A549 (cell line): ENCODE measurements at regions not wholly inside any gene's neighbourhood (a gene's known extent, or its start where the extent isn't known, plus 50 kb on each side); places are given as distances from the start of the nearest gene placed in this dataset.

ENCODE experiments used
- ATAC-seq, 2 experiments: fragments of 200-7000 bp in 1 of 2; fragments of >200 bp in 1 of 2; cut with Nextera tagmentation in 1 of 2; cut with Tn5 transposase in 1 of 2; 3 replicates each; pipeline versions ENCODE4 v1.8.0 to v1.9.1; 2018 to 2020; ENCODE audit warnings: mild to moderate bottlenecking in 1 of 2, moderate library complexity in 1 of 2
- CTCF ChIA-PET: fragments of 300-600 bp; sonication (Branson Sonifier 250); formaldehyde crosslinking; extraction: SDS; loops from one replicate; lab custom pipeline; 2021; ENCODE audit warnings: antibody characterized with exemption, inconsistent platforms; lab: Yijun Ruan, JAX
- POLR2A ChIA-PET: fragments of 350-600 bp; formaldehyde crosslinking; extraction: SDS; loops from one replicate; lab custom pipeline; 2021; ENCODE audit warnings: antibody characterized with exemption, inconsistent platforms; lab: Yijun Ruan, JAX
- DNase-seq, 2 experiments: peaks; one replicate each; pipeline versions ENCODE4 v3.0.0 to v3.0.0-alpha.2; 2011 to 2016; ENCODE audit warnings: low read depth in 1 of 2, low spot score in 1 of 2
- FAIRE-seq: peaks from 2 replicates; lab custom pipeline; 2011; peaks lifted over from hg19 to GRCh38; lab: Jason Lieb, UNC
- H3K27ac ChIP-seq, 2 experiments: fragments of >200 bp; sonication (Bioruptor Twin); formaldehyde crosslinking; 3 replicates each; pipeline ENCODE4 v1.5.1; 2016 to 2017
- H3K4me1 ChIP-seq: fragments of >200 bp; sonication (Bioruptor Twin); formaldehyde crosslinking; 3 replicates; pipeline ENCODE4 v1.6.1; 2016
- H3K4me2 ChIP-seq: fragments of >200 bp; sonication (Bioruptor Twin); formaldehyde crosslinking; 3 replicates; pipeline ENCODE4 v1.6.1; 2016
- H3K4me3 ChIP-seq: fragments of >200 bp; sonication (Bioruptor Twin); formaldehyde crosslinking; 3 replicates; pipeline ENCODE4 v1.5.1; 2016
- H3K9me3 ChIP-seq: fragments of >200 bp; sonication (Bioruptor Twin); formaldehyde crosslinking; 3 replicates; pipeline ENCODE4 v1.6.1; 2016
- CBX8 ChIP-seq: fragments of 200-600 bp; sonication (generic); IDR thresholded peaks from 2 replicates; pipeline ENCODE4 v1.6.1; 2016
- CHD2 ChIP-seq: fragments of 150-350 bp; IDR thresholded peaks from 2 replicates; pipeline ENCODE4 v1.6.1; 2014; ENCODE audit warnings: low read length; ENCODE audit not compliant: partially characterized antibody
- CTCF ChIP-seq: fragments of >200 bp; sonication (Bioruptor Twin); formaldehyde crosslinking; IDR thresholded peaks from 3 replicates; pipeline ENCODE4 v1.5.1; 2016
- FOSB ChIP-seq: fragments of 250-450 bp; sonication (Bioruptor Pico); IDR thresholded peaks from 2 replicates; pipeline ENCODE4 v1.5.0; 2020; ENCODE audit warnings: mild to moderate bottlenecking, moderate library complexity
- FOXS1 ChIP-seq: fragments of 250-450 bp; sonication (Bioruptor Pico); IDR thresholded peaks from 2 replicates; pipeline ENCODE4 v1.5.0; 2020; ENCODE audit warnings: mild to moderate bottlenecking, moderate library complexity
- HEYL ChIP-seq: fragments of 250-450 bp; sonication (Bioruptor Pico); IDR thresholded peaks from 2 replicates; pipeline ENCODE4 v1.8.0; 2021; ENCODE audit warnings: mild to moderate bottlenecking, moderate library complexity
- KDM5A ChIP-seq: fragments of 200-600 bp; sonication (generic); IDR thresholded peaks from 2 replicates; pipeline ENCODE4 v1.6.1; 2016; ENCODE audit warnings: antibody characterized with exemption, mild to moderate bottlenecking
- POLR2A ChIP-seq: IDR thresholded peaks from 2 replicates; pipeline ENCODE4 v1.6.1; 2012; ENCODE audit warnings: mild to moderate bottlenecking, low read length
- REST ChIP-seq: fragments of 200-600 bp; sonication (generic); IDR thresholded peaks from 2 replicates; pipeline ENCODE4 v1.6.1; 2016; ENCODE audit warnings: antibody characterized with exemption, mild to moderate bottlenecking, moderate library complexity
- USF2 ChIP-seq: fragments of 450-650 bp; IDR thresholded peaks from 2 replicates; pipeline ENCODE4 v1.6.1; 2014; ENCODE audit warnings: antibody characterized with exemption
- ZNF302 ChIP-seq: fragments of 250-450 bp; sonication (Bioruptor Pico); IDR thresholded peaks from 2 replicates; pipeline ENCODE4 v1.9.0; 2021; ENCODE audit warnings: inconsistent platforms, mild to moderate bottlenecking, moderate library complexity
- ZSCAN20 ChIP-seq: fragments of 250-450 bp; sonication (Bioruptor Pico); IDR thresholded peaks from 2 replicates; pipeline ENCODE4 v1.8.0; 2022; ENCODE audit warnings: mild to moderate bottlenecking, moderate library complexity
- WGBS: methylation state at CpG from one replicate; pipeline ENCODE4 v1.1.6; 2017; ENCODE audit errors: missing lambda C conversion rate; 5-methylcytosine and 5-hydroxymethylcytosine counted together

GRCh38 chr2:128545085-128545484 is 226.4 kb upstream of the HS6ST1 start (continued):
- TF ChIP-seq USF2 (no peak), FOSB (CRISPR knock-in tag) (no peak), FOXS1 (no peak)

GRCh38 chr2:128545829-128546228 is 227.2 kb upstream of the HS6ST1 start:
- TF ChIP-seq KDM5A: no peak
- TF ChIP-seq REST: no peak
- TF ChIP-seq USF2: no peak
- FAIRE-seq: no peak
- Histone ChIP-seq H3K27ac (no peak overlapping the region), H3K4me2 (no peak overlapping the region), H3K4me1 (no peaks in the 10 kb centered on the region), H3K4me3 (no peak overlapping the region), H3K9me3 (no peaks in the 10 kb centered on the region)
- DNase-seq: no peak
- 38% methylated on average over 7 of the region's 7 CpGs for WGBS
- POLR2A ChIA-PET: no interaction called here
- CTCF ChIA-PET: no interaction called here
- no peak for ATAC-seq

- FAIRE-seq (no peak), ATAC-seq (no peak)
Measured at GRCh38 chr2:128547667-128548066, 229.0 kb upstream of the HS6ST1 start.

DNA sequence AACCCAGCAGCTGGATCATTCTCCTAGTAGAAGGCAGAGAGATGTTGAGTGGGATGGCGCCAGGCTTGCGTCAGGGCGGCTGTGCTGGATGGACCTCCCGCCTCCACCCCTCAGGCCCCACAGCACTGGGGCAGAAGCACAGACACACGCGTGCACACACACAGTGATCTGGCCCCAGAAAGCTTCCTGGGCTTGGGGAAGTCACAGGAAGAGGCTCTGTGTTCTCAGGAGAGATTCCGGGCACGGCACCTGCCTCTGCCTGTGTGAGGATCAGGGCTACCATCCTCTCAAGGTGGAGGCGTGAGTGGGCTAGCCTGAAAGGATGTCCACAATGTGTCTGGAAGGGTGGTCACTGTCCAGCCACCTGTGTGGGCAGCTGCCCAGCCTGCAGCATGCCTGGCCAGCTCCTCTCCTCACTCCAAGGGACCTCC is 229.8 kb upstream of the HS6ST1 start:
- TF ChIP-seq FOSB (CRISPR knock-in tag) (no peak), ZNF302 (no peak), FOXS1 (no peak), HEYL (CRISPR knock-in tag) (no peak), ZSCAN20 (CRISPR knock-in tag) (no peak), POLR2A (no peak)
- POLR2A ChIA-PET: no interaction called here
- ATAC-seq (no peak), FAIRE-seq (no peak), DNase-seq (no peak)
- Histone ChIP-seq H3K27ac (no peak overlapping the region), H3K4me2 (no peak overlapping the region), H3K4me3 (no peak overlapping the region), H3K4me1 (no peaks in the 10 kb centered on the region), H3K9me3 (no peaks in the 10 kb centered on the region)
- CTCF ChIA-PET: no interaction called here
- 65% methylated on average over 7 of the region's 9 CpGs for WGBS

More at GRCh38 chr2:128547667-128548066, 229.0 kb upstream of the HS6ST1 start:
- no peaks in the 10 kb centered on the region for H3K4me1 ChIP-seq
- no peak overlapping the region for H3K4me2 ChIP-seq
- no peaks in the 10 kb centered on the region for H3K9me3 ChIP-seq
- ChIA-PET CTCF (interaction anchor here (0.7 kb wide), 1 partner anchor 32 kb away, joined by 3 read pairs; no protein-coding TSS in a partner anchor), POLR2A (no interaction called here)
- no peak for DNase-seq
- TF ChIP-seq CHD2 (no peak), CTCF (no peak), KDM5A (no peak), CBX8 (no peak)
- H3K4me3 ChIP-seq: no peak overlapping the region
- WGBS: 31% methylated on average over 3 of the region's 3 CpGs
- H3K27ac ChIP-seq: no peak overlapping the region
